A549 (cell line): ENCODE measurements at regions not wholly inside any gene's neighbourhood (a gene's known extent, or its start where the extent isn't known, plus 50 kb on each side); places are given as distances from the start of the nearest gene placed in this dataset.

ENCODE experiments used
- ATAC-seq, 2 experiments: fragments of 200-7000 bp in 1 of 2; fragments of >200 bp in 1 of 2; cut with Nextera tagmentation in 1 of 2; cut with Tn5 transposase in 1 of 2; 3 replicates each; pipeline versions ENCODE4 v1.8.0 to v1.9.1; 2018 to 2020; ENCODE audit warnings: mild to moderate bottlenecking in 1 of 2, moderate library complexity in 1 of 2
- CTCF ChIA-PET: fragments of 300-600 bp; sonication (Branson Sonifier 250); formaldehyde crosslinking; extraction: SDS; loops from one replicate; lab custom pipeline; 2021; ENCODE audit warnings: antibody characterized with exemption, inconsistent platforms; lab: Yijun Ruan, JAX
- POLR2A ChIA-PET: fragments of 350-600 bp; formaldehyde crosslinking; extraction: SDS; loops from one replicate; lab custom pipeline; 2021; ENCODE audit warnings: antibody characterized with exemption, inconsistent platforms; lab: Yijun Ruan, JAX
- DNase-seq, 2 experiments: peaks; one replicate each; pipeline versions ENCODE4 v3.0.0 to v3.0.0-alpha.2; 2011 to 2016; ENCODE audit warnings: low read depth in 1 of 2, low spot score in 1 of 2
- FAIRE-seq: peaks from 2 replicates; lab custom pipeline; 2011; peaks lifted over from hg19 to GRCh38; lab: Jason Lieb, UNC
- H3K27ac ChIP-seq, 2 experiments: fragments of >200 bp; sonication (Bioruptor Twin); formaldehyde crosslinking; 3 replicates each; pipeline ENCODE4 v1.5.1; 2016 to 2017
- H3K4me1 ChIP-seq: fragments of >200 bp; sonication (Bioruptor Twin); formaldehyde crosslinking; 3 replicates; pipeline ENCODE4 v1.6.1; 2016
- H3K4me2 ChIP-seq: fragments of >200 bp; sonication (Bioruptor Twin); formaldehyde crosslinking; 3 replicates; pipeline ENCODE4 v1.6.1; 2016
- H3K4me3 ChIP-seq: fragments of >200 bp; sonication (Bioruptor Twin); formaldehyde crosslinking; 3 replicates; pipeline ENCODE4 v1.5.1; 2016
- H3K9me3 ChIP-seq: fragments of >200 bp; sonication (Bioruptor Twin); formaldehyde crosslinking; 3 replicates; pipeline ENCODE4 v1.6.1; 2016
- CHD2 ChIP-seq: fragments of 150-350 bp; IDR thresholded peaks from 2 replicates; pipeline ENCODE4 v1.6.1; 2014; ENCODE audit warnings: low read length; ENCODE audit not compliant: partially characterized antibody
- CHD4 ChIP-seq: fragments of 200-600 bp; sonication (generic); IDR thresholded peaks from 2 replicates; pipeline ENCODE4 v1.6.1; 2016; ENCODE audit warnings: antibody characterized with exemption, mild to moderate bottlenecking, borderline replicate concordance
- EP300 ChIP-seq, 2 experiments: fragments of >200 bp; sonication (Bioruptor Twin); formaldehyde crosslinking; IDR thresholded peaks; 2 replicates in 1 of 2; 3 replicates in 1 of 2; pipeline ENCODE4 v1.6.1; 2016 to 2017
- ESRRA ChIP-seq: fragments of 150-350 bp; IDR thresholded peaks from 2 replicates; pipeline ENCODE4 v1.6.1; 2014; ENCODE audit warnings: mild to moderate bottlenecking, low read length, borderline replicate concordance
- FOSB ChIP-seq: fragments of 250-450 bp; sonication (Bioruptor Pico); IDR thresholded peaks from 2 replicates; pipeline ENCODE4 v1.5.0; 2020; ENCODE audit warnings: mild to moderate bottlenecking, moderate library complexity
- FOSL2 ChIP-seq, 2 experiments: fragments of 450-650 bp in 1 of 2; fragments of >200 bp in 1 of 2; sonication (Bioruptor Twin) in 1 of 2; formaldehyde crosslinking; IDR thresholded peaks; 2 replicates each; pipeline versions ENCODE4 v1.5.0 to v1.6.1; 2016 to 2020; ENCODE audit warnings: mild to moderate bottlenecking in 1 of 2, moderate library complexity in 1 of 2
- HDAC2 ChIP-seq: fragments of 200-600 bp; sonication (generic); IDR thresholded peaks from 2 replicates; pipeline ENCODE4 v1.6.1; 2016
- JUN ChIP-seq, 2 experiments: fragments of >200 bp; sonication (Bioruptor Twin); formaldehyde crosslinking; IDR thresholded peaks; 2 replicates in 1 of 2; 3 replicates in 1 of 2; pipeline ENCODE4 v1.6.1; 2016 to 2017
- JUNB ChIP-seq: fragments of >200 bp; sonication (Bioruptor Twin); formaldehyde crosslinking; IDR thresholded peaks from 2 replicates; pipeline ENCODE4 v1.6.1; 2016
- PHF8 ChIP-seq: fragments of 200-600 bp; sonication (generic); IDR thresholded peaks from 2 replicates; pipeline ENCODE4 v1.6.1; 2016; ENCODE audit warnings: low read depth, mild to moderate bottlenecking, antibody characterized with exemption, moderate library complexity, borderline replicate concordance
- POLR2A ChIP-seq: IDR thresholded peaks from 2 replicates; pipeline ENCODE4 v1.6.1; 2012; ENCODE audit warnings: mild to moderate bottlenecking, low read length
- RAD21 ChIP-seq, 2 experiments: fragments of >200 bp in 1 of 2; sonication (Bioruptor Twin) in 1 of 2; formaldehyde crosslinking in 1 of 2; IDR thresholded peaks in 1 of 2; conservative IDR thresholded peaks in 1 of 2; 2 replicates in 1 of 2; 3 replicates in 1 of 2; pipeline ENCODE4 v1.6.1; 2012 to 2018; ENCODE audit warnings: inconsistent platforms in 1 of 2
- RFX5 ChIP-seq: fragments of 450-650 bp; IDR thresholded peaks from 2 replicates; pipeline ENCODE4 v1.7.1; 2014; ENCODE audit warnings: antibody characterized with exemption, mild to moderate bottlenecking, moderate library complexity
- RNF2 ChIP-seq: fragments of 200-600 bp; sonication (generic); IDR thresholded peaks from 2 replicates; pipeline ENCODE4 v1.6.1; 2016; ENCODE audit warnings: low read depth, mild to moderate bottlenecking, antibody characterized with exemption, moderate library complexity, borderline replicate concordance
- SMC3 ChIP-seq: fragments of >200 bp; sonication (Bioruptor Twin); formaldehyde crosslinking; IDR thresholded peaks from 3 replicates; pipeline ENCODE4 v1.6.1; 2018; ENCODE audit warnings: inconsistent platforms
- SREBF2 ChIP-seq: fragments of 450-650 bp; IDR thresholded peaks from 2 replicates; pipeline ENCODE4 v1.6.1; 2014; ENCODE audit warnings: mild to moderate bottlenecking, moderate library complexity
- TP53 ChIP-seq: fragments of 250-450 bp; sonication (Bioruptor Pico); IDR thresholded peaks from 2 replicates; pipeline ENCODE4 v1.5.0; 2021; ENCODE audit warnings: mild to moderate bottlenecking, moderate library complexity
- WGBS: methylation state at CpG from one replicate; pipeline ENCODE4 v1.1.6; 2017; ENCODE audit errors: missing lambda C conversion rate; 5-methylcytosine and 5-hydroxymethylcytosine counted together
- TF ChIP-seq, protein P1 (sequence below): IDR thresholded peaks from 2 replicates; pipeline ENCODE4 v1.6.1; 2012; ENCODE audit warnings: low read depth, borderline replicate concordance
- TF ChIP-seq, protein P2 (sequence below): fragments of 250-450 bp; sonication (Bioruptor Pico); IDR thresholded peaks from 2 replicates; pipeline ENCODE4 v1.5.0; 2021; ENCODE audit warnings: mild to moderate bottlenecking, moderate library complexity, borderline replicate concordance
- TF ChIP-seq, protein P3 (sequence below): IDR thresholded peaks from 2 replicates; pipeline ENCODE4 v1.6.1; 2012
- TF ChIP-seq, protein P4 (sequence below): IDR thresholded peaks from 2 replicates; pipeline ENCODE4 v1.6.1; 2012
- TF ChIP-seq, protein P5 (sequence below): fragments of 200-600 bp; sonication (generic); IDR thresholded peaks from 2 replicates; pipeline ENCODE4 v1.6.1; 2016; ENCODE audit warnings: antibody characterized with exemption, mild to moderate bottlenecking, moderate library complexity

DNA sequence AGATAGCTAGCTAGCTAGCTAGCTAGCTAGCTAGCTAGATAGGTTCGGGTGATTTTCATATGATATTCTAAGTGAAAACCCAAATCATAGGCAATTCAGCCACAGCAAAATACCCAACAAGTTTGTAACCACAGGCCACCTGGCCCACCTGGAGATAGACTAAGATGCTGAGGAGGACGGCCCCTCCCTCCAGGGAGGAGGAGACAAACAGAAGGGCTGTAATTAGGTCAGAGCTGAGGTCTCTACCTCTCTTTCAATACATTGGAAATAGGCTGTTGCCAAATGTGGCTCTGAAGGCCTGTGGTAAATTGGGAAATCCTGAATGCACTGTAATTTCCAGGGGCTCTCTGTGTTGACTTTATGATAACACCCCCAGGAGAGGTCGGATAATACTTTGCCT lies 382.2 kb downstream of the FGF9 start:
- ATAC-seq (no peak), DNase-seq (no peak), FAIRE-seq (no peak)
- CTCF ChIA-PET, result no interaction called here
- H3K4me2 ChIP-seq, result no peak overlapping the region
- H3K4me3 ChIP-seq, result no peak overlapping the region
- WGBS, result 44% methylated on average over 3 of the region's 3 CpGs
- H3K27ac ChIP-seq, result no peak overlapping the region
- no peaks in the 10 kb centered on the region for H3K4me1 ChIP-seq
- H3K9me3 ChIP-seq, result no peaks in the 10 kb centered on the region
- POLR2A ChIA-PET, result no interaction called here
- TF ChIP-seq CHD2, result no peak
- TF ChIP-seq, protein P1, sequence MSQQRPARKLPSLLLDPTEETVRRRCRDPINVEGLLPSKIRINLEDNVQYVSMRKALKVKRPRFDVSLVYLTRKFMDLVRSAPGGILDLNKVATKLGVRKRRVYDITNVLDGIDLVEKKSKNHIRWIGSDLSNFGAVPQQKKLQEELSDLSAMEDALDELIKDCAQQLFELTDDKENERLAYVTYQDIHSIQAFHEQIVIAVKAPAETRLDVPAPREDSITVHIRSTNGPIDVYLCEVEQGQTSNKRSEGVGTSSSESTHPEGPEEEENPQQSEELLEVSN, result no peak
- TF ChIP-seq, protein P2, sequence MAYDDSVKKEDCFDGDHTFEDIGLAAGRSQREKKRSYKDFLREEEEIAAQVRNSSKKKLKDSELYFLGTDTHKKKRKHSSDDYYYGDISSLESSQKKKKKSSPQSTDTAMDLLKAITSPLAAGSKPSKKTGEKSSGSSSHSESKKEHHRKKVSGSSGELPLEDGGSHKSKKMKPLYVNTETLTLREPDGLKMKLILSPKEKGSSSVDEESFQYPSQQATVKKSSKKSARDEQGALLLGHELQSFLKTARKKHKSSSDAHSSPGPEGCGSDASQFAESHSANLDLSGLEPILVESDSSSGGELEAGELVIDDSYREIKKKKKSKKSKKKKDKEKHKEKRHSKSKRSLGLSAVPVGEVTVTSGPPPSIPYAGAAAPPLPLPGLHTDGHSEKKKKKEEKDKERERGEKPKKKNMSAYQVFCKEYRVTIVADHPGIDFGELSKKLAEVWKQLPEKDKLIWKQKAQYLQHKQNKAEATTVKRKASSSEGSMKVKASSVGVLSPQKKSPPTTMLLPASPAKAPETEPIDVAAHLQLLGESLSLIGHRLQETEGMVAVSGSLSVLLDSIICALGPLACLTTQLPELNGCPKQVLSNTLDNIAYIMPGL, result no peak
- TF ChIP-seq, protein P3, sequence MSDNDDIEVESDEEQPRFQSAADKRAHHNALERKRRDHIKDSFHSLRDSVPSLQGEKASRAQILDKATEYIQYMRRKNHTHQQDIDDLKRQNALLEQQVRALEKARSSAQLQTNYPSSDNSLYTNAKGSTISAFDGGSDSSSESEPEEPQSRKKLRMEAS, result no peak
- no peak for TF ChIP-seq RNF2
- TF ChIP-seq, protein P4, sequence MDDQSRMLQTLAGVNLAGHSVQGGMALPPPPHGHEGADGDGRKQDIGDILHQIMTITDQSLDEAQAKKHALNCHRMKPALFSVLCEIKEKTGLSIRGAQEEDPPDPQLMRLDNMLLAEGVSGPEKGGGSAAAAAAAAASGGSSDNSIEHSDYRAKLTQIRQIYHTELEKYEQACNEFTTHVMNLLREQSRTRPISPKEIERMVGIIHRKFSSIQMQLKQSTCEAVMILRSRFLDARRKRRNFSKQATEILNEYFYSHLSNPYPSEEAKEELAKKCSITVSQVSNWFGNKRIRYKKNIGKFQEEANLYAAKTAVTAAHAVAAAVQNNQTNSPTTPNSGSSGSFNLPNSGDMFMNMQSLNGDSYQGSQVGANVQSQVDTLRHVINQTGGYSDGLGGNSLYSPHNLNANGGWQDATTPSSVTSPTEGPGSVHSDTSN, result no peak
- no peak for TF ChIP-seq ESRRA
- TF ChIP-seq EP300 (IDR thresholded peaks at IDR 0.05), result no peak
- TF ChIP-seq, protein P5, sequence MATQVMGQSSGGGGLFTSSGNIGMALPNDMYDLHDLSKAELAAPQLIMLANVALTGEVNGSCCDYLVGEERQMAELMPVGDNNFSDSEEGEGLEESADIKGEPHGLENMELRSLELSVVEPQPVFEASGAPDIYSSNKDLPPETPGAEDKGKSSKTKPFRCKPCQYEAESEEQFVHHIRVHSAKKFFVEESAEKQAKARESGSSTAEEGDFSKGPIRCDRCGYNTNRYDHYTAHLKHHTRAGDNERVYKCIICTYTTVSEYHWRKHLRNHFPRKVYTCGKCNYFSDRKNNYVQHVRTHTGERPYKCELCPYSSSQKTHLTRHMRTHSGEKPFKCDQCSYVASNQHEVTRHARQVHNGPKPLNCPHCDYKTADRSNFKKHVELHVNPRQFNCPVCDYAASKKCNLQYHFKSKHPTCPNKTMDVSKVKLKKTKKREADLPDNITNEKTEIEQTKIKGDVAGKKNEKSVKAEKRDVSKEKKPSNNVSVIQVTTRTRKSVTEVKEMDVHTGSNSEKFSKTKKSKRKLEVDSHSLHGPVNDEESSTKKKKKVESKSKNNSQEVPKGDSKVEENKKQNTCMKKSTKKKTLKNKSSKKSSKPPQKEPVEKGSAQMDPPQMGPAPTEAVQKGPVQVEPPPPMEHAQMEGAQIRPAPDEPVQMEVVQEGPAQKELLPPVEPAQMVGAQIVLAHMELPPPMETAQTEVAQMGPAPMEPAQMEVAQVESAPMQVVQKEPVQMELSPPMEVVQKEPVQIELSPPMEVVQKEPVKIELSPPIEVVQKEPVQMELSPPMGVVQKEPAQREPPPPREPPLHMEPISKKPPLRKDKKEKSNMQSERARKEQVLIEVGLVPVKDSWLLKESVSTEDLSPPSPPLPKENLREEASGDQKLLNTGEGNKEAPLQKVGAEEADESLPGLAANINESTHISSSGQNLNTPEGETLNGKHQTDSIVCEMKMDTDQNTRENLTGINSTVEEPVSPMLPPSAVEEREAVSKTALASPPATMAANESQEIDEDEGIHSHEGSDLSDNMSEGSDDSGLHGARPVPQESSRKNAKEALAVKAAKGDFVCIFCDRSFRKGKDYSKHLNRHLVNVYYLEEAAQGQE, result no peak
- no peak for TF ChIP-seq PHF8
- no peak for TF ChIP-seq JUNB
- TF ChIP-seq SMC3, result no peak
- TF ChIP-seq JUN (IDR thresholded peaks at IDR 0.05), result no peak
- TF ChIP-seq SREBF2, result no peak

DNA sequence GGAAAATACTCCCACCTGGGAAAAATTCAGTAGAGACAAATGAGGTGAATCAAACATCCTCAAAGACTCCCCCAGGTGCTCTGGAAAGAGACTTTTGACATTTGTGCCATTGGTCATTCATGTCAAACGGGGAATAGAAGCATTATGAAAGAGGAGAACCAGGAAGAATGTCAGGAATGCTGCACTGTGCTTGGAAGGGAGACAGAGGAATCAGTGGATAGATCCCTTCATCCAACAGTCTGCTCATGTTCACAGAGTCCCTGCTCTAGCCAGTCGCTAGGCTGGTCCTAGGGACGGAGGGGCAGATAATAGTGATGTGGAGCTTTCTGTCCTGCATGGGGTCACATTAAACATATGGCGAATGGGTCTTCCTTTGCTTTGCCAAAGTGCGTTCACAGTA lies 384.4 kb downstream of the FGF9 start:
- Histone ChIP-seq H3K9me3 (no peaks in the 10 kb centered on the region), H3K27ac (no peak overlapping the region), H3K4me3 (no peak overlapping the region), H3K4me2 (no peak overlapping the region), H3K4me1 (no peaks in the 10 kb centered on the region)
- no peak for DNase-seq
- ATAC-seq, result no peak
- ChIA-PET POLR2A (no interaction called here), CTCF (no interaction called here)
- no peak for FAIRE-seq
- 39% methylated on average over 5 of the region's 5 CpGs for WGBS
- no peak for TF ChIP-seq ESRRA
- no peak for TF ChIP-seq HDAC2
- no peak for TF ChIP-seq RAD21 (conservative IDR thresholded peaks at IDR 0.05 in 1 of 2, IDR thresholded peaks at IDR 0.05 in 1 of 2)
- no peak for TF ChIP-seq TP53 (CRISPR knock-in tag)
- no peak for TF ChIP-seq POLR2A
- no peak for TF ChIP-seq FOSB (CRISPR knock-in tag)
- TF ChIP-seq CHD2, result no peak
- TF ChIP-seq FOSL2 (IDR thresholded peaks at IDR 0.05), result no peak
- TF ChIP-seq FOSL2 (CRISPR knock-in tag; IDR thresholded peaks at IDR 0.05), result no peak
- TF ChIP-seq, protein P2, result no peak
- TF ChIP-seq RFX5, result no peak
- no peak for TF ChIP-seq CHD4
